Esophagus mucosa (tissue), 1 donor: ENCODE measurements at regions not wholly inside any gene's neighbourhood (a gene's known extent, or its start where the extent isn't known, plus 50 kb on each side); places are given as distances from the start of the nearest gene placed in this dataset.
A peak's percentile ranks its signal among the peaks of the same experiment; 100 is the strongest.
"Not testable (repeated sequence)": the region's sequence is repeated elsewhere in the genome, so short reads cannot be mapped to it uniquely, and the experiment has no call there.

Source experiments
- ATAC-seq: fragments of 200-7000 bp; cut with Tn5 transposase; one replicate; pipeline ENCODE4 v1.9.1; 2020
- donor health status: DM: yes; HTN: yes; CAD: no.

- no peak for ATAC-seq
These were observed 233.7 kb upstream of the SPRY1 start for GRCh38 chr4:123162859-123163258.

- ATAC-seq = no peak
These were observed 233.1 kb upstream of the SPRY1 start for GRCh38 chr4:123163501-123163900.

GRCh38 chr4:123166023-123166422 is 230.6 kb upstream of the SPRY1 start:
- ATAC-seq = no peak

GRCh38 chr4:123167931-123168330 is 228.7 kb upstream of the SPRY1 start:
- no peak for ATAC-seq

GRCh38 chr4:123168812-123169211 is 227.8 kb upstream of the SPRY1 start:
- no peak for ATAC-seq

GRCh38 chr4:123170843-123171242 is 225.8 kb upstream of the SPRY1 start:
- ATAC-seq = no peak

- ATAC-seq = no peak
These were observed 220.0 kb upstream of the SPRY1 start for GRCh38 chr4:123176605-123177004.

- ATAC-seq = no peak
These were observed 214.3 kb upstream of the SPRY1 start for GRCh38 chr4:123182289-123182688.

- ATAC-seq = no peak
These were observed 213.3 kb upstream of the SPRY1 start for GRCh38 chr4:123183308-123183707.

GRCh38 chr4:123183754-123184153 is 212.8 kb upstream of the SPRY1 start:
- ATAC-seq = not testable (repeated sequence)

GRCh38 chr4:123186731-123187130 is 209.9 kb upstream of the SPRY1 start:
- no peak for ATAC-seq

- no peak for ATAC-seq
These were observed 206.4 kb upstream of the SPRY1 start for GRCh38 chr4:123190176-123190575.

GRCh38 chr4:123191728-123192127 is 204.9 kb upstream of the SPRY1 start:
- no peak for ATAC-seq

GRCh38 chr4:123193802-123194367 is 202.7 kb upstream of the SPRY1 start:
- no peak for ATAC-seq

- no peak for ATAC-seq
These were observed 197.9 kb upstream of the SPRY1 start for GRCh38 chr4:123198706-123199105.

- peak; percentile 46 for ATAC-seq
These were observed 196.3 kb upstream of the SPRY1 start for GRCh38 chr4:123200051-123200940.

GRCh38 chr4:123204737-123205136 is 191.9 kb upstream of the SPRY1 start:
- ATAC-seq = no peak

- ATAC-seq = no peak
These were observed 190.6 kb upstream of the SPRY1 start for GRCh38 chr4:123206016-123206415.

- no peak for ATAC-seq
These were observed 187.2 kb upstream of the SPRY1 start for GRCh38 chr4:123209436-123209835.

- ATAC-seq = no peak
These were observed 181.1 kb upstream of the SPRY1 start for GRCh38 chr4:123215536-123215935.

- ATAC-seq = no peak
These were observed 180.1 kb upstream of the SPRY1 start for GRCh38 chr4:123216543-123216942.

GRCh38 chr4:123216946-123217345 is 179.6 kb upstream of the SPRY1 start:
- ATAC-seq = no peak

- no peak for ATAC-seq
These were observed 178.9 kb upstream of the SPRY1 start for GRCh38 chr4:123217664-123218063.

- no peak for ATAC-seq
These were observed 177.6 kb upstream of the SPRY1 start for GRCh38 chr4:123218981-123219380.
